ENCODE measurements at regions not wholly inside any gene's neighbourhood (a gene's known extent, or its start where the extent isn't known, plus 50 kb on each side); places are given as distances from the start of the nearest gene placed in this dataset.
A peak's percentile ranks its signal among the peaks of the same experiment; 100 is the strongest.
"Not testable (repeated sequence)": the region's sequence is repeated elsewhere in the genome, so short reads cannot be mapped to it uniquely, and the experiment has no call there.

- DNase-seq (ENCODE audit: low read depth in 2 of 2), result no peak
Measured at GRCh38 chr7:136122026-136122425, 144.9 kb upstream of the MTPN start.

DNA sequence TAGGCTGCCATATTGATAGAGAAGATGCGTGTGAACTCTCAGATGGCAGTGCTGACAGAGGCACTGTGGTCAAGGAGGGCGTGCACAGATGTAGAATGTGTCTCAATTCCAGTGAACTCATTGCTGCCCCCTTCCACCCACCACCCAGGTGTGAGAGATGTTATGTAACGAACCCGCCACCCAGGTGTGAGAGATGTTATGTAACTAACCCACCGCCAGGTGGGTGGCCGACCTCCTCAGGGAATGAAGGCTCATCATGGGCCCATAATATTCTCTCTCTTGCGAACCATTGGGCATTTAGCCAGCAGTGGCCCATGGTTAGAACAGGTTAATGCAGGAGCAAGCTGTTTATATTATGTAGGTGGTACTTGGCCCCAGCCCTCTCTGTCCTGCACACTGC lies 140.4 kb upstream of the MTPN start:
- DNase-seq (ENCODE audit: low read depth in 2 of 2), result no peak

GRCh38 chr7:136116186-136116585 lies 139.0 kb upstream of the MTPN start:
- no peak for DNase-seq (ENCODE audit: low read depth in 2 of 2)

- DNase-seq (ENCODE audit: low read depth in 2 of 2), result peak; percentile 21 to 55
Measured at GRCh38 chr7:136114966-136115762, 138.0 kb upstream of the MTPN start.

- not testable (repeated sequence) for DNase-seq (ENCODE audit: low read depth in 2 of 2)
Measured at GRCh38 chr7:136114467-136114866, 137.3 kb upstream of the MTPN start.

- not testable (repeated sequence) for DNase-seq (ENCODE audit: low read depth in 2 of 2)
Measured at GRCh38 chr7:136109037-136109436, 131.9 kb upstream of the MTPN start.

- DNase-seq (ENCODE audit: low read depth in 2 of 2), result no peak
Measured at GRCh38 chr7:136105191-136105590, 128.0 kb upstream of the MTPN start.

GRCh38 chr7:136104269-136104603 lies 127.1 kb upstream of the MTPN start:
- DNase-seq (ENCODE audit: low read depth in 2 of 2), result no peak

DNA sequence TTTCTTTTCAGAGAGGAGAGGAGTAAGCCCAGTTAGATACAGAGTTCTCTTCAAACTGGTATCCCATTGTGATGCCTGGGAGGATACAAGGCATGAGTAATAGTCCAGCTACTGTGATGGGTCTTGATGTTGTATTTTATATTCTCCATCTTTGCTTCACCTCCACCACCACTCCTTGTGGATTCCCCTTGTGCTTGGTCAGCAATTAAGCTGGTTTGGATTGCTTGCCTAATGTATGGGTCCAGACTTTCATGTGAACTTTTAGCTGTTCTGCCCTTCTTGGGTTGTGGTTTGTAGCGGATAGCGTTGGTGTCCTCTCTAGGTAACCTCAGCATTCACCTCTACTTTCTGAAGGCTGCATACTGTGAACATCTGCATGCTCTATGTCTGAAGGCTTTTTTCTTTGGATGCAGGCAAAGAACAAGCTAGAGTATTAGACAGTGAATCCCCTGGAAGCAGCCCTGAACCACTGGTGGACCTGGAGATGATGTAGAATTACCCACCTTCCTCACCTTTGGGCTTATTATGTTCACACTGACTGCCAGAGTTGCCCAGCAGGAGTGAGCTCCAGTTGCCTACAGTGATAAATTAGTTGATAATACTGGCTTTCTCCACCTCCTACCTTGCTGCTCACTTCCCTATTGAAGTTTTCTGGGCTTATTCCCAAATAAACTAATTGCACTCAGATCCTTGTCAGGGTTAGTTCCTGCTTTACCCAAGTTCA lies 126.5 kb upstream of the MTPN start:
- DNase-seq (ENCODE audit: low read depth in 2 of 2), result no peak

- DNase-seq (ENCODE audit: low read depth in 2 of 2), result no peak
Measured at GRCh38 chr7:136102881-136103280, 125.7 kb upstream of the MTPN start.

DNA sequence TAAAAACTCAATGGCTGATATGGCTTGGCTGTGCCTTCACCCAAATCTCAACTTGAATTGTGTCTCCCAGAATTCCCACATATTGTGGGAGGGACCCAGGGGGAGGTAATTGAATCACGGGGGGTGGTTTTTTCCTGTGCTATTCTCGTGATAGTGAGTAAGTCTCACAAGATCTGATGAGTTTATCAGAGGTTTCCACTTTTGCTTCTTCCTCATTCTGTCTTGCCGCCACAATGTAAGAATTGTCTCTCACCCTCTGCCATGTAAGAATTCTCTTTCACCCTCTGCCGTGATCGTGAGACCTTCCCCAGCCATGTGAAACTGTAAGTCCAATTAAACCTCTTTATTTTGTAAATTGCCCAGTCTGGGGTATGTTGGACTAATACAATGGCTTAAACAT lies 115.6 kb upstream of the MTPN start:
- not testable (repeated sequence) for DNase-seq (ENCODE audit: low read depth in 2 of 2)

- no peak for DNase-seq (ENCODE audit: low read depth in 2 of 2)
Measured at GRCh38 chr7:136087881-136088280, 110.7 kb upstream of the MTPN start.

DNA sequence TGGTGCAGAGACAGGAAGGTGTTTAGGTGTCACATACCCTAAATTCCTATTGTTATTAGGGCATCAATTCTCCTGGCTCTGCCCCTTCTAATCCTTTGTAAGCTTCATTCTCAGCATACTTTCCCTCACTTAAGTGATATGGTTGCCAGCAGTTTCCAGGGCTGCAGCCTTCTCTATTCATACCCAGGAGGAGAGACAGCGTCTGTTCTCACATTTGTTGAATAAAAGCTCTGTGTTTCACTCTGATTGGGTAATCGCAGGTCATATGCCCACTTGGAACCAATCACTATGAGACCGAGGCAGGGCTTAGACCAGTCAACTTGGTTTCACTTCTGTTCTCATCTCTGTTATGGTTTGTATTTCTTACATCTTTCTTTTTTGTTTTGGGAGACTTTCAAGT lies 109.6 kb upstream of the MTPN start:
- no peak for DNase-seq (ENCODE audit: low read depth in 2 of 2)

GRCh38 chr7:136079934-136080333 lies 102.8 kb upstream of the MTPN start:
- no peak for DNase-seq (ENCODE audit: low read depth in 2 of 2)

DNA sequence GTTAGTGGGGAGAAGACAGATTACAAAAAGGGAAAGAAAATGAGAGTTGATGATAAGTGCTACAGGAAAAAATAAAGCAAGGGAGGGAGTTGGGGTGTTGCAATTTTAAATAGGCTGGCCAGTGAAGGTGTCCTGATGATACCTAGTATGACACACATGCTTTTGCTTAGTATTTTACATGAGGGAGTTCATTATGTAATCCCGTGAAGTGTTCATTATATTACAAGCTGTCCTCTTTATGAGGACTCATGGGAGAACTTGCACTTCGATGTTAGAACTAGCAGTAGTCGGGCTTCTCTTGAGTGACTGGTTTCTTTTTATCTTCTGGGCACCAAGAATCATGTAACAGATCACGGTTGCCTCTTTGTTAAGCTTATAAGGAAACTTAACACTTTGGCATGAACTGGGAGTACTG lies 102.3 kb upstream of the MTPN start:
- no peak for DNase-seq (ENCODE audit: low read depth in 2 of 2)

DNA sequence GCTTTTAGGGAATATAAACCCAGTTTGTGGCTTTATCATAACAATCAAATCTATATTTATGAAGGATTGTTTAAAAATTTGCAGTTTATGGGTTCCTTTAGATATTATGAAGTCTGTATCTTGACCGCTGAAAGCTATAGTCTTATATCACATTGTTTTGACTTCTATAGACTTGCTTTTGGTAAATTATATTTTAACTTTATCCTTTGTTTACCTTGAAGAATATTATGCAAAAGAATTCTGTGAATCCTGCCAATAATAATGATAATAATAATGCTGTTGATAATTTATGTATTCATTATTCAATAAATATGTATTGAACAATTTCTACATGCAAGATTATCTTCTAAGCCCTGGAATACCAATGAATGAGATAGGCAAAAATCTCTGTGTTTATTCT lies 101.9 kb upstream of the MTPN start:
- DNase-seq (ENCODE audit: low read depth in 2 of 2), result no peak

DNA sequence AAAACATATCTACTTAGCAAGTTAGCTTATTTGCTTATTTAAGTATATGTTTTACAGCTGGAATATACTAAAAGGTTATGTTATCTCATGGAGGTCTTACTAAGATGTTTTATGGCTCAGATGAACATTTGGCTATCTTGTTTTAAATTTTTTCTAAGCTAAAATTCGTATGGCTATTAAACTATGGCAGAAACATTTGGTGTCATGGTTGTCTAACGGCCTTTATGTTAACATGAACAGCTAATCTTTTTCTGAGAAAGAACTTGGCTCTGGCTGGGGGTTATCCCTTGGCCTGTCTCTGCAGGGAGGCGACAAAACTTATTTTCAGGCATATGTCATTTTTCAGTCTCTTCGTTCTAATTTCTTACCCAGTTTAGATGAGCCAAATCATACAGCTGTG lies 101.5 kb upstream of the MTPN start:
- no peak for DNase-seq (ENCODE audit: low read depth in 2 of 2)

GRCh38 chr7:136076954-136077353 lies 99.8 kb upstream of the MTPN start:
- no peak for DNase-seq (ENCODE audit: low read depth in 2 of 2)

DNA sequence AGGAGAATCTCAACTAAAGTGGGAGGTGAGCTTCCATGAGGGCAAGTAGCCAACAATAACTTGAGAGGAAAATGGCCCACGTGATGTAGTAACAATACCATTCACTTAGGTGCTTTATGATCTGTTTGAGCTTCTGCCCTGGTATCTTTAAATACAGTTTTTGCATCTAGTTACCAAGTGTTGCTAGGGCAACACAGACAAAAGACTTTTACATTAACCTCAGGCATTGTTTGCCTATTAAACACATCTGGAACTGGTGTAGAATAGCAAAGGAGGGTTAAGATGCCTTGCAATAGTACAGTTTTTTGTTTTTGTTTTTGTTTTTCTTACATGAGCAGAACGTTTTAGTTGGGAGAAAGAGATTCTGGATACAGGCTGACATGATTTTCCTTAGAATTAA lies 97.7 kb upstream of the MTPN start:
- DNase-seq (ENCODE audit: low read depth in 2 of 2), result no peak

DNA sequence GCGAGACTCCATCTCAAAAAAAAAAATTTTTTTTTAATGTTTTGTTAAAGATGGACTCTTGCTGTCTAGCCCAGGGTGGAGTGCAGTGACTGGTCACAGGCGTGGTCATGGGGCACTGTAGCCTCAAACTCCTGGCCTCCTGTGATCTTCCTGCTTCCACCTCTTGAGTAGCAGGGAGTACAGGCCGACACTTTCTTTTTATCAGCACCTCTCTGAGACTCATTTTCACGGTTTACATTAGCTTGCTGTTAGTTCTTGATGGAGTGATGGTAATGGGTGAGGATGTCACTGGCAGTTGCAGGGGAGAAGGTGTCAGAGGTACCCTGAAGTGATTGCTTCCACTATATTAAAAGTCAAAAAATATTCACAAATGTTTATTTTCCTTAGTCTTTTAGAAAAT lies 95.3 kb upstream of the MTPN start:
- DNase-seq (ENCODE audit: low read depth in 2 of 2), result no peak

GRCh38 chr7:136070736-136071505 lies 93.8 kb upstream of the MTPN start:
- DNase-seq (ENCODE audit: low read depth in 2 of 2), result no peak

DNA sequence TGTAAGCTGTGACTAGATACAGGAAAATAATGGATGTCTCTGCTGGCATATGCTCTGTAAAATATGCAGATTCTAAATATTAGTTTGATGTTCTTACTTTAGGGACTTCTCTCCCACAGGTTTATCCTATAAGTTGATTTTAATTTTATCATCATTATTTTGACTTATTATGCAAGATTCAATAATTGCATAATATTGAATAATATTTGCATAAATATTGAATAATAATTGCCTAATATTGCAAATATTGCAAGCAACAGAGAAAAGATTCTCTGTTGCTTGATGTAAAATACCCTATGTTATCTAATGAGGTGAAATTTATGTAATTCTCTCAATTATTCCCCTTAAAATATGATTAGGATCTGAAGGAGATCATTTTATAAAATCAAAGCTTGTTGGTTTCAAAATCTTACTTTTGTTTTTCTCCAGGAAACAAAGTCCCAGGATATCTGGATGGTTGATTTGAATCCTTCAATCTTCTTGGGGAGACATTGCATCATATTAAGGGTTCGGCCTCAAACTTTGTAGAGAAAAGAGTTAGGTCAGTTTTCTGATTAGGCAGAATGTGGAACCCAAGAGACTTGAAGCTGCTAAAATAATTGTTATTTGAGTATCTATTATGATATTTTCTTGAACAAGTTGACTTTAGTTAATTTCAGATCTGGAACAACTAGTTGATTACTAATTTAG lies 92.8 kb upstream of the MTPN start:
- DNase-seq (ENCODE audit: low read depth in 2 of 2), result no peak
